HUES6 (cell line): ENCODE measurements at regions not wholly inside any gene's neighbourhood (a gene's known extent, or its start where the extent isn't known, plus 50 kb on each side); places are given as distances from the start of the nearest gene placed in this dataset.

ENCODE experiments used
- H3K27ac ChIP-seq: 2 replicates; pipeline ENCODE4 v1.7.0; 2013; ENCODE audit warnings: low read depth, mild to moderate bottlenecking, low read length, inconsistent platforms
- H3K27me3 ChIP-seq: 2 replicates; pipeline ENCODE4 v1.6.1; 2013; ENCODE audit warnings: low read length; ENCODE audit not compliant: control insufficient read depth, insufficient read depth
- H3K36me3 ChIP-seq: 2 replicates; pipeline ENCODE4 v1.6.1; 2013; ENCODE audit warnings: low read length; ENCODE audit not compliant: control insufficient read depth, insufficient read depth
- H3K4me1 ChIP-seq: 2 replicates; pipeline ENCODE4 v1.6.1; 2013; ENCODE audit warnings: low read length; ENCODE audit not compliant: control insufficient read depth, insufficient read depth
- H3K4me3 ChIP-seq: 2 replicates; pipeline ENCODE4 v1.5.1; 2013; ENCODE audit warnings: low read depth, low read length
- H3K9ac ChIP-seq: one replicate; pipeline ENCODE4 v1.6.1; 2013; ENCODE audit warnings: mild to moderate bottlenecking, low read length
- H3K9me3 ChIP-seq: 2 replicates; pipeline ENCODE4 v1.6.1; 2013; ENCODE audit warnings: low read depth, low read length; ENCODE audit not compliant: control insufficient read depth, insufficient read depth

- Histone ChIP-seq H3K36me3 (no peaks in the 10 kb centered on the region), H3K27me3 (no peaks in the 10 kb centered on the region), H3K9ac (no peak overlapping the region), H3K4me1 (no peaks in the 10 kb centered on the region), H3K4me3 (no peak overlapping the region), H3K9me3 (peaks cover 4% of the 10 kb centered on the region; the same call in 1 of the 2 replicates), H3K27ac (no peak overlapping the region)
Observed at GRCh38 chr6:19444041-19444440, 393.1 kb upstream of the ID4 start.

GRCh38 chr6:19444481-19444880 is 392.7 kb upstream of the ID4 start:
- no peaks in the 10 kb centered on the region for H3K4me1 ChIP-seq
- no peak overlapping the region for H3K27ac ChIP-seq
- H3K4me3 ChIP-seq = no peak overlapping the region
- H3K27me3 ChIP-seq = no peaks in the 10 kb centered on the region
- no peaks in the 10 kb centered on the region for H3K36me3 ChIP-seq
- no peak overlapping the region for H3K9ac ChIP-seq
- H3K9me3 ChIP-seq = peaks cover 4% of the 10 kb centered on the region; the same call in 1 of the 2 replicates

GRCh38 chr6:19446570-19446969 is 390.6 kb upstream of the ID4 start:
- no peaks in the 10 kb centered on the region for H3K27me3 ChIP-seq
- H3K9ac ChIP-seq = no peak overlapping the region
- H3K4me1 ChIP-seq = no peaks in the 10 kb centered on the region
- peaks cover 4% of the 10 kb centered on the region; the same call in 1 of the 2 replicates for H3K9me3 ChIP-seq
- no peak overlapping the region for H3K27ac ChIP-seq
- no peak overlapping the region for H3K4me3 ChIP-seq
- no peaks in the 10 kb centered on the region for H3K36me3 ChIP-seq

- Histone ChIP-seq H3K27me3 (no peaks in the 10 kb centered on the region), H3K9ac (no peak overlapping the region), H3K9me3 (peaks cover 4% of the 10 kb centered on the region; the same call in 1 of the 2 replicates), H3K4me3 (no peak overlapping the region), H3K36me3 (no peaks in the 10 kb centered on the region), H3K27ac (no peak overlapping the region), H3K4me1 (no peaks in the 10 kb centered on the region)
Observed at GRCh38 chr6:19450651-19451050, 386.5 kb upstream of the ID4 start.

- Histone ChIP-seq H3K27me3 (no peaks in the 10 kb centered on the region), H3K27ac (no peak overlapping the region), H3K36me3 (no peaks in the 10 kb centered on the region), H3K9me3 (no peaks in the 10 kb centered on the region; the same call in 1 of the 2 replicates), H3K4me1 (no peaks in the 10 kb centered on the region), H3K4me3 (no peak overlapping the region), H3K9ac (no peak overlapping the region)
Observed at GRCh38 chr6:19452495-19452894, 384.7 kb upstream of the ID4 start.

GRCh38 chr6:19454001-19454720 is 383.0 kb upstream of the ID4 start:
- H3K4me1 ChIP-seq = no peaks in the 10 kb centered on the region
- no peaks in the 10 kb centered on the region for H3K36me3 ChIP-seq
- no peak overlapping the region for H3K4me3 ChIP-seq
- H3K27me3 ChIP-seq = no peaks in the 10 kb centered on the region
- no peak overlapping the region for H3K9ac ChIP-seq
- H3K27ac ChIP-seq = no peak overlapping the region
- no peaks in the 10 kb centered on the region for H3K9me3 ChIP-seq

GRCh38 chr6:19454721-19455392 is 382.3 kb upstream of the ID4 start:
- Histone ChIP-seq H3K4me3 (no peak overlapping the region), H3K9me3 (no peaks in the 10 kb centered on the region), H3K27me3 (no peaks in the 10 kb centered on the region), H3K4me1 (no peaks in the 10 kb centered on the region), H3K27ac (no peak overlapping the region), H3K36me3 (no peaks in the 10 kb centered on the region), H3K9ac (no peak overlapping the region)

GRCh38 chr6:19463250-19463649 is 373.9 kb upstream of the ID4 start:
- Histone ChIP-seq H3K36me3 (no peaks in the 10 kb centered on the region), H3K4me3 (no peak overlapping the region), H3K27ac (no peak overlapping the region), H3K9me3 (no peaks in the 10 kb centered on the region), H3K9ac (no peak overlapping the region), H3K27me3 (no peaks in the 10 kb centered on the region), H3K4me1 (no peaks in the 10 kb centered on the region; the same call in 1 of the 2 replicates)

GRCh38 chr6:19463925-19464324 is 373.2 kb upstream of the ID4 start:
- H3K9ac ChIP-seq = no peak overlapping the region
- no peak overlapping the region for H3K4me3 ChIP-seq
- no peaks in the 10 kb centered on the region for H3K27me3 ChIP-seq
- no peaks in the 10 kb centered on the region for H3K9me3 ChIP-seq
- no peaks in the 10 kb centered on the region; the same call in 1 of the 2 replicates for H3K4me1 ChIP-seq
- H3K36me3 ChIP-seq = no peaks in the 10 kb centered on the region
- no peak overlapping the region for H3K27ac ChIP-seq

GRCh38 chr6:19465256-19465655 is 371.9 kb upstream of the ID4 start:
- Histone ChIP-seq H3K27ac (no peak overlapping the region), H3K4me3 (no peak overlapping the region), H3K9me3 (no peaks in the 10 kb centered on the region), H3K9ac (no peak overlapping the region), H3K36me3 (no peaks in the 10 kb centered on the region), H3K27me3 (no peaks in the 10 kb centered on the region), H3K4me1 (no peaks in the 10 kb centered on the region; the same call in 1 of the 2 replicates)

GRCh38 chr6:19465760-19466159 is 371.4 kb upstream of the ID4 start:
- H3K9me3 ChIP-seq = no peaks in the 10 kb centered on the region
- no peaks in the 10 kb centered on the region for H3K36me3 ChIP-seq
- no peak overlapping the region for H3K9ac ChIP-seq
- no peak overlapping the region for H3K27ac ChIP-seq
- H3K4me1 ChIP-seq = no peaks in the 10 kb centered on the region; the same call in 1 of the 2 replicates
- H3K4me3 ChIP-seq = no peak overlapping the region
- H3K27me3 ChIP-seq = no peaks in the 10 kb centered on the region
